ENCODE measurements at regions not wholly inside any gene's neighbourhood (a gene's known extent, or its start where the extent isn't known, plus 50 kb on each side); places are given as distances from the start of the nearest gene placed in this dataset.

GRCh38 chr7:40986351-40986873 is 716.5 kb downstream of the INHBA start:
- in situ Hi-C loops (cut with MboI; ENCODE audit: low pct_unique_long_range_greater_than_20kb, low sequenced_read_pairs, unreplicated experiment) = no loop called here

GRCh38 chr7:40983111-40983510 is 719.8 kb downstream of the INHBA start:
- TF ChIP-seq CTCF (IDR thresholded peaks at IDR 0.05; ENCODE audit: extremely low read depth, insufficient read depth, missing control alignments) = no peak
- in situ Hi-C loops (cut with MboI; ENCODE audit: low pct_unique_long_range_greater_than_20kb, low sequenced_read_pairs, unreplicated experiment) = no loop called here

More at GRCh38 chr7:40986351-40986873, 716.5 kb downstream of the INHBA start:
- TF ChIP-seq CTCF (IDR thresholded peaks at IDR 0.05; ENCODE audit: extremely low read depth, insufficient read depth, missing control alignments) = no peak
- DNase-seq (ENCODE audit: low spot score) = no peak

GRCh38 chr7:40979296-40979695 is 723.6 kb downstream of the INHBA start:
- in situ Hi-C loops (cut with MboI; ENCODE audit: low pct_unique_long_range_greater_than_20kb, low sequenced_read_pairs, unreplicated experiment) = no loop called here
- DNase-seq (ENCODE audit: low spot score) = no peak
- no peak for TF ChIP-seq CTCF (IDR thresholded peaks at IDR 0.05; ENCODE audit: extremely low read depth, insufficient read depth, missing control alignments)

More at GRCh38 chr7:40983111-40983510, 719.8 kb downstream of the INHBA start:
- DNase-seq (ENCODE audit: low spot score) = no peak

GRCh38 chr7:40978047-40978446 is 724.8 kb downstream of the INHBA start:
- no peak for DNase-seq (ENCODE audit: low spot score)
- TF ChIP-seq CTCF (IDR thresholded peaks at IDR 0.05; ENCODE audit: extremely low read depth, insufficient read depth, missing control alignments) = no peak
- in situ Hi-C loops (cut with MboI; ENCODE audit: low pct_unique_long_range_greater_than_20kb, low sequenced_read_pairs, unreplicated experiment) = no loop called here

GRCh38 chr7:40977533-40977932 is 725.4 kb downstream of the INHBA start:
- in situ Hi-C loops (cut with MboI; ENCODE audit: low pct_unique_long_range_greater_than_20kb, low sequenced_read_pairs, unreplicated experiment) = no loop called here
- DNase-seq (ENCODE audit: low spot score) = no peak
- TF ChIP-seq CTCF (IDR thresholded peaks at IDR 0.05; ENCODE audit: extremely low read depth, insufficient read depth, missing control alignments) = no peak

GRCh38 chr7:40972426-40972825 is 730.5 kb downstream of the INHBA start:
- no peak for DNase-seq (ENCODE audit: low spot score)
- in situ Hi-C loops (cut with MboI; ENCODE audit: low pct_unique_long_range_greater_than_20kb, low sequenced_read_pairs, unreplicated experiment) = no loop called here
- no peak for TF ChIP-seq CTCF (IDR thresholded peaks at IDR 0.05; ENCODE audit: extremely low read depth, insufficient read depth, missing control alignments)

- TF ChIP-seq CTCF (IDR thresholded peaks at IDR 0.05; ENCODE audit: extremely low read depth, insufficient read depth, missing control alignments) = no peak
- in situ Hi-C loops (cut with MboI; ENCODE audit: low pct_unique_long_range_greater_than_20kb, low sequenced_read_pairs, unreplicated experiment) = no loop called here
- DNase-seq (ENCODE audit: low spot score) = no peak
Measured at GRCh38 chr7:40969641-40970040, 733.2 kb downstream of the INHBA start.
